AG04449 (cell line): ENCODE measurements at regions not wholly inside any gene's neighbourhood (a gene's known extent, or its start where the extent isn't known, plus 50 kb on each side); places are given as distances from the start of the nearest gene placed in this dataset.

ENCODE experiments used
- CTCF ChIA-PET: fragments of 350-600 bp; formaldehyde crosslinking; extraction: SDS; loops from one replicate; lab custom pipeline; 2021; ENCODE audit warnings: antibody characterized with exemption; lab: Yijun Ruan, JAX
- POLR2A ChIA-PET: fragments of 400-600, 350-600 bp; formaldehyde crosslinking; extraction: SDS; loops from one replicate; lab custom pipeline; 2020; ENCODE audit warnings: antibody characterized with exemption, inconsistent platforms; lab: Yijun Ruan, JAX
- DNase-seq: peaks from one replicate; pipeline ENCODE4 v3.0.0-alpha.2; 2010; ENCODE audit warnings: low read depth, low spot score
- H3K4me3 ChIP-seq: 2 replicates; pipeline ENCODE4 v1.5.1; 2011; ENCODE audit warnings: low read depth, mild to moderate bottlenecking, control low read depth, low read length
- TF ChIP-seq, protein P1 (sequence below): IDR thresholded peaks from one replicate; pipeline ENCODE4 v1.5.1; 2011; ENCODE audit warnings: mild to moderate bottlenecking, moderate library complexity, low read length, control low read depth, inconsistent platforms; ENCODE audit not compliant: insufficient read depth; ENCODE audit errors: missing control alignments

DNA sequence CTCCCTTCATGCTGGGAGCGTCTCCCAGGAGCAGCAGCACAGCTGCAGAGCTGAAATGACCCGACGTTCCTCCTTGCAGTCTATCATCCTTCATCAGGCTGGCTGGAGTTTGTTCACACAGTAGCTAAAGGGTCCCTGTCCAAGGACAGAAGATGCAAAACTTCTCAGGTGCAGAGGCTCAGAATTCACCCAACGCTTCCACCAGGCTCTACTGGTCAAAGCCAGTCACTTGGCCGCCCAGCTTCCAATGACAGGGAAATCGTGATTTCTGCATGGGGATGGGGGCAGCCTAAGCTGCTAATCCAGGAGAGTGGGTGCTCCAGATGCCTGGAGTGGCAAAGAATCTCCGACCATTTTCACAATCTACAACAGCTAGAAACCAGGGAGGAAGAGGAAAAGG lies 97.0 kb upstream of the SALL3 start:
- CTCF ChIA-PET, result no interaction called here
- no peak for DNase-seq
- TF ChIP-seq, protein P1, sequence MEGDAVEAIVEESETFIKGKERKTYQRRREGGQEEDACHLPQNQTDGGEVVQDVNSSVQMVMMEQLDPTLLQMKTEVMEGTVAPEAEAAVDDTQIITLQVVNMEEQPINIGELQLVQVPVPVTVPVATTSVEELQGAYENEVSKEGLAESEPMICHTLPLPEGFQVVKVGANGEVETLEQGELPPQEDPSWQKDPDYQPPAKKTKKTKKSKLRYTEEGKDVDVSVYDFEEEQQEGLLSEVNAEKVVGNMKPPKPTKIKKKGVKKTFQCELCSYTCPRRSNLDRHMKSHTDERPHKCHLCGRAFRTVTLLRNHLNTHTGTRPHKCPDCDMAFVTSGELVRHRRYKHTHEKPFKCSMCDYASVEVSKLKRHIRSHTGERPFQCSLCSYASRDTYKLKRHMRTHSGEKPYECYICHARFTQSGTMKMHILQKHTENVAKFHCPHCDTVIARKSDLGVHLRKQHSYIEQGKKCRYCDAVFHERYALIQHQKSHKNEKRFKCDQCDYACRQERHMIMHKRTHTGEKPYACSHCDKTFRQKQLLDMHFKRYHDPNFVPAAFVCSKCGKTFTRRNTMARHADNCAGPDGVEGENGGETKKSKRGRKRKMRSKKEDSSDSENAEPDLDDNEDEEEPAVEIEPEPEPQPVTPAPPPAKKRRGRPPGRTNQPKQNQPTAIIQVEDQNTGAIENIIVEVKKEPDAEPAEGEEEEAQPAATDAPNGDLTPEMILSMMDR, result no peak
- no peak overlapping the region for H3K4me3 ChIP-seq
- POLR2A ChIA-PET, result no interaction called here

DNA sequence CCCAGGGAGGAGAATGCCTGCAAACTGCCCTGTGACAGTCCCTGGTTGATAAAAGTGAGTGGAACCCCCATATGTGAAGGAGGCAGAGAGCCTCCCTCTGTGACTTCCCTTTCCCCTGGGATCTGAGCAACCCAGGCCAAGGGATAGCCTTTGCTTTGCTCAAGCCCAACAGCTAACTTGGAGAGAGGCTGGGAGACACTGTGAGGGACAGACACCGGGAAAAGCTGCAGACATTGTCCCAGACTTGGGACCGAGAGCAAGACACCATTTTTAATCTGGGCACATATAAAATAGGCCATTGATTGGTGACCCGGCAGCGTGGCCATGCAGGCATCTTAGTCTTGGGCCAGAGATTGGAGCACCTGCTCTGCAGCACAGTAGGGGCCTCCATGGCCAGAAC lies 96.1 kb upstream of the SALL3 start:
- ChIA-PET POLR2A (no interaction called here), CTCF (no interaction called here)
- TF ChIP-seq, protein P1, result no peak
- DNase-seq, result no peak
- H3K4me3 ChIP-seq, result no peak overlapping the region

DNA sequence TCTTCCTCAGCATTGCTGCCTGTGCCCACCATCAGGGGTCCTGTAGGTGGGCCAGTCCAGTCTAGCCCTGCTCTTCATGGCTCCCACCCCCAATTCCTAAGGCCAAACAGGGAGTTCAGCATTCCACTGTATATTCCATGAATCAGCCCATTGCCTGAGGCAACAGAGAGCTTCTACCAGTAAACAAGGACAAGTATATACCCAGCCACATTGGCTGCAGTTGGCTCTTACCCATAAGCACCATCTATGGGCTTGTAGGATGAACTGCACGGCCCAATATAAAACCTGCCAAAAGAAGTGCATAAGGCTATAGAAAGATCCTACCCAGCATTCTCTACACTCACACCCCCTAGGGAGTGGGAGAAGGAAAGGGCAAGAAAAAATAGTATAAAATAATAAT lies 95.1 kb upstream of the SALL3 start:
- ChIA-PET CTCF (no interaction called here), POLR2A (no interaction called here)
- TF ChIP-seq, protein P1, result no peak
- DNase-seq, result no peak
- H3K4me3 ChIP-seq, result no peak overlapping the region

DNA sequence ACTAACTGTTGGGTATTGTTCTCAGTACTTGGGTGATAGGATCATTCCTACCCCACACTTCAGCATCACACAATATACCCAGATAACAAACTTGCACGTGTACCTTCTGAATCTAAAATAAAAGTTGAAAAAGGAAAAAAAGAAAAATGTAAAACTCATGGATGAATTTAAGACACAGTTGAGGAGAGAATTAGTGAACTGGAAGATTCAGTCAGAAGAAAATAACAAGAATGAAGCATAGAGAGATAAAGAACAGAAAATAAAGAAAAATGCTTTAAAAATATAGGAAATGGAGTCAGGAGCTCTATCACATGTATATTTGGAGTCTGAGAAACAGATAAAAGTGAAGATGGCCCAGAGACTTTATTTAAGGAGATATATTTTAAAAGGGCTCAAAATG lies 90.4 kb upstream of the SALL3 start:
- CTCF ChIA-PET, result no interaction called here

DNA sequence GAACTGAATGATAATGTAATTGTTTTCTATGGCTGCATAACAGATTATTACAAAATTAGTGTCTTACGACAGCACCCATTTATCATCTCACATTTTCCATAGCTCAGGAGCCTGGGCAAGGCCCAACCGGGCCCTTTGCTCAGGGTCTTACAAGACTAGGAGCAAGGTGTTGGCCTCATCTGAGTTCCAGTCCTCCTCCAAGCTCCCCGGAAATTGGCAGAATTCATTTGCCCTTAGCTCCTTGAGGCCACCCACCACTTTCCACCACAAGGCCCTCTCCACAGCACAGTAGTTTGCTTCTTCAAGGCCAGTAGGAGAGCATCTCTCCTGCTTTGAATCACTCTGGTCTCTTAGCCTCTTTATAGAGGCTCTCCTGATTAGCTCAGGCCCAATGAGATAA lies 89.2 kb upstream of the SALL3 start:
- ChIA-PET POLR2A (no interaction called here), CTCF (no interaction called here)
- no peak for DNase-seq
- no peak overlapping the region for H3K4me3 ChIP-seq
- TF ChIP-seq, protein P1, result no peak

More for the DNA sequence above, 90.4 kb upstream of the SALL3 start:
- POLR2A ChIA-PET, result no interaction called here
- TF ChIP-seq, protein P1, result no peak
- no peak for DNase-seq
- H3K4me3 ChIP-seq, result no peak overlapping the region

DNA sequence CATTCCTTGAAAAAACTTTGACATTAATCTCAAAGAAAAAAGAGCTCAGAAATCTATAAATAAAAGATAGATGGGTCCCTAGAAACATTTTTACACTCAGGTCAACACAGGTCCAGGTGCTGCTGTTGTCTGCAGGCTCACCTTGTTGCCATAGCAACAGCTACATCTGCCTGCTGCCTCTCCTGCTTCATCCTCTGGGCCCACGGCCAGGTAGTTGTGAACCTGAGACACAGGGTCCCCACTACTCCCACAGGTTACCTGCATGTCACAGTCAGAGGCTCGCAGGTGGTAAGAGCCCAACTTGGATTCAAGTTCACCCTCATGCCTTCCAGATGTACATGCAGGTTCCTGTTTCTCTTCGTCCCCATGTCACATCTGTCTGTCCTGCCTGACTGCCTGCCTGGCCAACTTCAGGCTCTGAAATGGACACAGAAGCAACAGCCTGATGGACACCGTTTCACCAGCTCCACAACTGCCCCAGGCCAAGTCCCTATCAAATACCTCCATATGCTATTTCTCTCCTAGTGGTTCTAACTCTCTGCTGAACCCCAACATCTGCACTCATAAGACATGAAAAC lies 88.3 kb upstream of the SALL3 start:
- TF ChIP-seq, protein P1, result no peak
- ChIA-PET POLR2A (no interaction called here), CTCF (no interaction called here)
- no peak for DNase-seq
- H3K4me3 ChIP-seq, result no peak overlapping the region
